ENCODE measurements at regions not wholly inside any gene's neighbourhood (a gene's known extent, or its start where the extent isn't known, plus 50 kb on each side); places are given as distances from the start of the nearest gene placed in this dataset.

DNA sequence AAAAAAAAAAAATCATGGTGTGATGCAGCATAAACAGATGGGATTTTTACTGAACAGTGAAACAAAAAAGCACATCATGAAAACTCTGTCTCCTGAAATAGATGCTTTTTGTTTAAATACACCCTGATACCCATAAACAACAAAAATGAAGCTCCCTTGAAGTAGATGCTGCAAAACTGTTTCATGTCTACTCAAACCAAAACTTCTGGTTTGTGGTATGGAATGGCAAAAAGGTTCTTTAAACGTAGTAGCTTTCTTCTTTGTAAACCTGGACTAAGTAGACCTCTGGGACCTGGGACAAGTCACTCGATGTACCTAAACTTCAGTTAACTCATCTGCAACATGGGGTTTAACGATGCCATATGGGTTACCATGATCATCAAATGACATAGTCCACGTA is 64.4 kb upstream of the RAPH1 start:
- Histone ChIP-seq H3K27ac (ENCODE audit: insufficient read depth in 1 of 2, low read depth in 1 of 2, low read length in 2 of 2, poor library complexity in 1 of 2, severe bottlenecking in 2 of 2) (no peak overlapping the region), H3K27me3 (replicated peaks in 2 of 5; ENCODE audit: control insufficient read depth in 4 of 5, insufficient read depth in 5 of 5, low read length in 4 of 5) (no peaks in the 10 kb centered on the region), H3K4me3 (ENCODE audit: control insufficient read depth in 1 of 7, extremely low read depth in 1 of 7, insufficient read depth in 4 of 7, low read depth in 2 of 7, low read length in 6 of 7) (no peak overlapping the region), H3K9me3 (ENCODE audit: control extremely low read depth in 1 of 5, control insufficient read depth in 4 of 5, insufficient read depth in 2 of 5, low read depth in 1 of 5, low read length in 4 of 5) (no peaks in the 10 kb centered on the region), H3K4me1 (ENCODE audit: control extremely low read depth in 1 of 4, control insufficient read depth in 4 of 4, insufficient read depth in 4 of 4, low read length in 3 of 4) (peaks cover 0 to 7% (median 0%) of the 10 kb centered on the region in 4 experiments), H3K36me3 (ENCODE audit: control insufficient read depth in 4 of 4, insufficient read depth in 4 of 4, low read length in 3 of 4) (no peaks in the 10 kb centered on the region)
- CTCF ChIA-PET, result interaction anchor here (0.6 kb wide), 1 partner anchor 118 kb away, joined by 3 read pairs; no protein-coding TSS in a partner anchor
- POLR2A ChIA-PET, result no interaction called here
- no peak for DNase-seq
- 96% methylated on average over 4 of the region's 4 CpGs for WGBS (ENCODE audit: insufficient coverage)

DNA sequence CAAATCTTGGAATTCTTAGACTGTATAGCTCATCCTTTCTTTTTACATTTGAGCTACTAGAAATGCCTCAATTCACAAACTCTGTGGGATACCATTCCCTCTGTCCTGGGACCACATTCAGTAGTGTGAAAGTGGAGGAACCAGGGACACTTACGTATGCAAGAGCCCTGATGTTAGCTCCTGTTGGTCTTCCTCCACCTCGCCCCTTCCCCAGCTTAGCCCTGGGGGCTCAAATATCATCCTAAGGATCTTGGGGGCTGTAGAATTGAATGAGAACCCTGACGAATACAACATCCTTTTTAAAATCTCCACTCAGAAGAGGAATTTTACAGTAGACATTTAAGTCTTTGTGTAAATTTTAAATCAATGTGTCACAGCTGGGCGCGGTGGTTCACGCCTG is 65.2 kb upstream of the RAPH1 start:
- POLR2A ChIA-PET, result no interaction called here

DNA sequence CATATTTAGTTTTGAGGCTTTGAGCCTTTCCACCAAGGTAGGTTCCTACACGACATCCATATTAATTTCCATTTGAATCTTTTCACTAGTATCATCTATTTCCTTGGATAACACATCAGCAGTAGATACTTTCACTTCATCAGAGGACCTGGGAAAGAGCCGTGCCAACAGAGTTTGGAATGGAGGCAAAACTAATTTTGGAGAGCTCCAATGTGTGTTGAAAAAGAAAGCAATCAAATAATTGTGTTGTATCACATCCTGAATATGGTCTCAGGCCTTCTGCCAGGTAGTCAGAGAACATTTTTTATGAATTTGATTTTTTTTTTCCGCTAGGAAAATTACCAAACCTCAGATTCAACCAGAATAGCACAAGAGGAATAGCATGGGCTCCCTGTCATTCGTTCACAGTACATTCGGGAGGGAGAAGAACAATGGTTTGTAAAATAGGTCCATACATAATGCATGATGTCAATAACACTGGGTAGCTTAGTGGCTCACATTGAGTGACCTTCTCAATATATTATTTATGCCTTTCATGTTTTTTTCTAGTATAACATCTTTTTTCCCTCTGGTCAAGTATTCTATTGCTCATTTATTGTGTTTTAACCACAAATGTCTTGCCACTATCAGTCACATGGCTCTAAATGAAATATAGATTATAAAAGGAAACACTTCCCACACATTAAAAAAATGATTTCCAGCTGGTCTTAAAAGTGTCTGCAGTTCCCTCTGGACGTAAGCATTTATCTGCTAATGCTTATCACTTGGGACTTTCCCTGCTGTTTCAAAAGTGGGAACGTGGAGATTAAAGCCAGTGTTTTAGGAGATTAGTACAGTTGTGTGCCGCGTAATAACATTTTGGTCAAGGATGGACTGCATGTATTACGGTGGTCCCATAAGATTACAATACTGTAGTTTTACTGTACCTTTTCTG is 68.6 kb upstream of the RAPH1 start:
- CTCF ChIA-PET, result no interaction called here
- POLR2A ChIA-PET, result interaction anchor here (0.6 kb wide), 1 partner anchor 111 kb away, joined by 3 read pairs; no protein-coding TSS in a partner anchor

More for the DNA sequence above, 65.2 kb upstream of the RAPH1 start:
- Histone ChIP-seq H3K36me3 (ENCODE audit: control insufficient read depth in 4 of 4, insufficient read depth in 4 of 4, low read length in 3 of 4) (no peaks in the 10 kb centered on the region), H3K4me3 (ENCODE audit: control insufficient read depth in 1 of 7, extremely low read depth in 1 of 7, insufficient read depth in 4 of 7, low read depth in 2 of 7, low read length in 6 of 7) (no peak overlapping the region), H3K9me3 (ENCODE audit: control extremely low read depth in 1 of 5, control insufficient read depth in 4 of 5, insufficient read depth in 2 of 5, low read depth in 1 of 5, low read length in 4 of 5) (no peaks in the 10 kb centered on the region), H3K27ac (ENCODE audit: insufficient read depth in 1 of 2, low read depth in 1 of 2, low read length in 2 of 2, poor library complexity in 1 of 2, severe bottlenecking in 2 of 2) (no peak overlapping the region), H3K27me3 (replicated peaks in 2 of 5; ENCODE audit: control insufficient read depth in 4 of 5, insufficient read depth in 5 of 5, low read length in 4 of 5) (no peaks in the 10 kb centered on the region), H3K4me1 (ENCODE audit: control extremely low read depth in 1 of 4, control insufficient read depth in 4 of 4, insufficient read depth in 4 of 4, low read length in 3 of 4) (peaks cover 0 to 7% (median 0%) of the 10 kb centered on the region in 4 experiments)
- DNase-seq, result no peak
- CTCF ChIA-PET, result no interaction called here
- 97% methylated on average over 5 of the region's 6 CpGs for WGBS (ENCODE audit: insufficient coverage)

DNA sequence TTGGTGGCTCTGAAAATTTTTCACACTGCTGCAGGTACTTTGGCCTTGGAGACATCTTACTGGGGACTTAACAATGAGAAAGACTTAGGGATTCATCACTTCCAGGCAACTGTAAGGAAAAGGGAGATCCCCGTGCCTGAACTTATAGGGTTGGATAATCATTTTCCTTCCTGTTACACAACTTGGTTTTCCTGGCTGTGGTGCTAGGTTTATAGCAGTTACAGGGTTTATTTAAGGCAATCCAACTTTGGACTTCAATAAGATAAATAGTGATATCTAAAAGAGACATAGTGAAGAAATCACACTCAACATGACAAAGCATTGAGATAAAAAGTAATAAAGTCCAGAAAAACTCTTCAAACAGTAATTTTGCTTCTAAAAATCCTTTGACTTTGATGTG is 70.2 kb upstream of the RAPH1 start:
- CTCF ChIA-PET, result no interaction called here
- Histone ChIP-seq H3K36me3 (ENCODE audit: control insufficient read depth in 4 of 4, insufficient read depth in 4 of 4, low read length in 3 of 4) (no peaks in the 10 kb centered on the region), H3K9me3 (ENCODE audit: control extremely low read depth in 1 of 5, control insufficient read depth in 4 of 5, insufficient read depth in 2 of 5, low read depth in 1 of 5, low read length in 4 of 5) (no peaks in the 10 kb centered on the region), H3K27ac (ENCODE audit: insufficient read depth in 1 of 2, low read depth in 1 of 2, low read length in 2 of 2, poor library complexity in 1 of 2, severe bottlenecking in 2 of 2) (no peak overlapping the region), H3K4me3 (ENCODE audit: control insufficient read depth in 1 of 7, extremely low read depth in 1 of 7, insufficient read depth in 4 of 7, low read depth in 2 of 7, low read length in 6 of 7) (no peak overlapping the region), H3K27me3 (replicated peaks in 2 of 5; ENCODE audit: control insufficient read depth in 4 of 5, insufficient read depth in 5 of 5, low read length in 4 of 5) (no peaks in the 10 kb centered on the region), H3K4me1 (ENCODE audit: control extremely low read depth in 1 of 4, control insufficient read depth in 4 of 4, insufficient read depth in 4 of 4, low read length in 3 of 4) (no peaks in the 10 kb centered on the region)
- POLR2A ChIA-PET, result no interaction called here
- DNase-seq, result no peak
- WGBS (ENCODE audit: insufficient coverage), result no CpG with 5 or more reads among the region's 1 CpG

More for the DNA sequence above, 68.6 kb upstream of the RAPH1 start:
- Histone ChIP-seq H3K9me3 (ENCODE audit: control extremely low read depth in 1 of 5, control insufficient read depth in 4 of 5, insufficient read depth in 2 of 5, low read depth in 1 of 5, low read length in 4 of 5) (no peaks in the 10 kb centered on the region), H3K27ac (ENCODE audit: insufficient read depth in 1 of 2, low read depth in 1 of 2, low read length in 2 of 2, poor library complexity in 1 of 2, severe bottlenecking in 2 of 2) (no peak overlapping the region), H3K36me3 (ENCODE audit: control insufficient read depth in 4 of 4, insufficient read depth in 4 of 4, low read length in 3 of 4) (no peaks in the 10 kb centered on the region), H3K4me3 (ENCODE audit: control insufficient read depth in 1 of 7, extremely low read depth in 1 of 7, insufficient read depth in 4 of 7, low read depth in 2 of 7, low read length in 6 of 7) (no peak overlapping the region), H3K27me3 (replicated peaks in 2 of 5; ENCODE audit: control insufficient read depth in 4 of 5, insufficient read depth in 5 of 5, low read length in 4 of 5) (no peaks in the 10 kb centered on the region), H3K4me1 (ENCODE audit: control extremely low read depth in 1 of 4, control insufficient read depth in 4 of 4, insufficient read depth in 4 of 4, low read length in 3 of 4) (no peaks in the 10 kb centered on the region)
- DNase-seq, result no peak
- WGBS (ENCODE audit: insufficient coverage), result 83% methylated on average over 6 of the region's 10 CpGs

DNA sequence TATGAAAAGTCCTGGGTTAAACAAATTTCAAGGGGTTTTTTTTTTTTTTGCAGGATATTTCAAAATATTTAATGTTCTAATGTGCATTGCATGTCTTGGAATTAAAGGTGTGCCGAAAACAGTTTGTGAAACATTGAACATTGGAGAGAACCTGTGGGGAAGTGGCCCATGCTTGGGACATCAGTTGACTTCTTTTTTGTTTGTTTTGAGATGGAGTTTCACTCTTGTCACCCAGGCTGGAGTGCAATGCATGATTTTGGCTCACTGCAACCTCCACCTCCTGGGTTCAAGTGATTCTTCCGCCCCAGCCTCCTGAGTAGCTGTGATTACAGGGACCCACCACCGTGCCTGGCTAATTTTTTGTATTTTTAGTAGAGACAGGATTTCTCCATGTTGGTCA is 71.0 kb upstream of the RAPH1 start:
- H3K4me1 ChIP-seq (ENCODE audit: control extremely low read depth in 1 of 4, control insufficient read depth in 4 of 4, insufficient read depth in 4 of 4, low read length in 3 of 4), result no peaks in the 10 kb centered on the region
- no peaks in the 10 kb centered on the region for H3K9me3 ChIP-seq (ENCODE audit: control extremely low read depth in 1 of 5, control insufficient read depth in 4 of 5, insufficient read depth in 2 of 5, low read depth in 1 of 5, low read length in 4 of 5)
- CTCF ChIA-PET, result no interaction called here
- H3K27me3 ChIP-seq (replicated peaks in 2 of 5; ENCODE audit: control insufficient read depth in 4 of 5, insufficient read depth in 5 of 5, low read length in 4 of 5), result no peaks in the 10 kb centered on the region
- H3K4me3 ChIP-seq (ENCODE audit: control insufficient read depth in 1 of 7, extremely low read depth in 1 of 7, insufficient read depth in 4 of 7, low read depth in 2 of 7, low read length in 6 of 7), result no peak overlapping the region
- H3K27ac ChIP-seq (ENCODE audit: insufficient read depth in 1 of 2, low read depth in 1 of 2, low read length in 2 of 2, poor library complexity in 1 of 2, severe bottlenecking in 2 of 2), result no peak overlapping the region
- DNase-seq, result no peak
- H3K36me3 ChIP-seq (ENCODE audit: control insufficient read depth in 4 of 4, insufficient read depth in 4 of 4, low read length in 3 of 4), result no peaks in the 10 kb centered on the region
- WGBS (ENCODE audit: insufficient coverage), result 67% methylated on average over 3 of the region's 3 CpGs
- POLR2A ChIA-PET, result no interaction called here

DNA sequence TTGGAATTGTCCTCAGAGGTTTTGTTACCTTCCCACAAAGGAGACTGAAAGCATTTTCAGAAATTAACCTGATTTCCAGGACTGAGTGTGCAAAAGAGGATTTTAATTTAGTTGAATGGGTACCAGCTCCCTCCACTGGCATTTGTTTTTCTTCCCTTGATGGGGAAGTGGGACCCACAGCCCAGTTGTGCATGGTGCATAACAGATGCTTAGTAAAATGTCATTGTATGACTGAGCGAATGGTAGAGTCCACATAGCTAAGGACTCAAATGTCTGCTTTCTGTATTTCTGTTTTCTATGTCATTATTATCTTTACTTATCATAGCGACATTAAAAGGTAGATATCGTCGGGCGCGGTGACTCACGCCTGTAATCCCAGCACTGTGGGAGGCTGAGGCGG is 75.5 kb upstream of the RAPH1 start:
- DNase-seq, result no peak
- Histone ChIP-seq H3K27ac (ENCODE audit: insufficient read depth in 1 of 2, low read depth in 1 of 2, low read length in 2 of 2, poor library complexity in 1 of 2, severe bottlenecking in 2 of 2) (no peak overlapping the region), H3K4me1 (ENCODE audit: control extremely low read depth in 1 of 4, control insufficient read depth in 4 of 4, insufficient read depth in 4 of 4, low read length in 3 of 4) (no peaks in the 10 kb centered on the region), H3K9me3 (ENCODE audit: control extremely low read depth in 1 of 5, control insufficient read depth in 4 of 5, insufficient read depth in 2 of 5, low read depth in 1 of 5, low read length in 4 of 5) (no peaks in the 10 kb centered on the region), H3K36me3 (ENCODE audit: control insufficient read depth in 4 of 4, insufficient read depth in 4 of 4, low read length in 3 of 4) (no peaks in the 10 kb centered on the region), H3K4me3 (ENCODE audit: control insufficient read depth in 1 of 7, extremely low read depth in 1 of 7, insufficient read depth in 4 of 7, low read depth in 2 of 7, low read length in 6 of 7) (no peak overlapping the region), H3K27me3 (replicated peaks in 2 of 5; ENCODE audit: control insufficient read depth in 4 of 5, insufficient read depth in 5 of 5, low read length in 4 of 5) (no peaks in the 10 kb centered on the region)
- ChIA-PET CTCF (no interaction called here), POLR2A (interaction anchor here (0.6 kb wide), 1 partner anchor 1186 kb away, joined by 3 read pairs; no protein-coding TSS in a partner anchor)
- 98% methylated on average over 7 of the region's 8 CpGs for WGBS (ENCODE audit: insufficient coverage)

DNA sequence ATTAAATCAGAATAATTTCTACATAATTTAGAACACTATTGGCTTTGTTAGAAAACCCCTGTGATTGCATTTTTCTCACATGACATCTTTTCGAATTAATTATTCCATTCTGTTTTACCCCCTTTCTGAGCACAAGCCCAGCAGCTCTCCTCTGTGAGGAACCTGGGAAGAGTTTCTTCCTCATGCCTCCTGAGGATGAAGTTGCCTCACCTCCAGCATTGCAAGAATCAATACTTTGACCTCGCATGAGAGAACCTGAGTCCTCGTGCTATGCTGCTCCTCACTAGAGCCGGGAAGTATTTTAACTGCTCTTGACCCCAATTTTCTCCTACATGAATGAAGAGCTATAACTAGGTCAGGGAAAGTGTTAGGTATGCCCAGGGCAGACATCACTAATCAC is 77.1 kb upstream of the RAPH1 start:
- 94% methylated on average over 4 of the region's 4 CpGs for WGBS (ENCODE audit: insufficient coverage)
- Histone ChIP-seq H3K9me3 (ENCODE audit: control extremely low read depth in 1 of 5, control insufficient read depth in 4 of 5, insufficient read depth in 2 of 5, low read depth in 1 of 5, low read length in 4 of 5) (no peaks in the 10 kb centered on the region), H3K4me3 (ENCODE audit: control insufficient read depth in 1 of 7, extremely low read depth in 1 of 7, insufficient read depth in 4 of 7, low read depth in 2 of 7, low read length in 6 of 7) (no peak overlapping the region), H3K36me3 (ENCODE audit: control insufficient read depth in 4 of 4, insufficient read depth in 4 of 4, low read length in 3 of 4) (no peaks in the 10 kb centered on the region), H3K27me3 (replicated peaks in 2 of 5; ENCODE audit: control insufficient read depth in 4 of 5, insufficient read depth in 5 of 5, low read length in 4 of 5) (no peaks in the 10 kb centered on the region), H3K4me1 (ENCODE audit: control extremely low read depth in 1 of 4, control insufficient read depth in 4 of 4, insufficient read depth in 4 of 4, low read length in 3 of 4) (no peaks in the 10 kb centered on the region), H3K27ac (ENCODE audit: insufficient read depth in 1 of 2, low read depth in 1 of 2, low read length in 2 of 2, poor library complexity in 1 of 2, severe bottlenecking in 2 of 2) (no peak overlapping the region)
- POLR2A ChIA-PET, result no interaction called here
- CTCF ChIA-PET, result interaction anchor here (1.0 kb wide), 1 partner anchor 201 kb away, joined by 3 read pairs; no protein-coding TSS in a partner anchor
- DNase-seq, result no peak

Measured in common myeloid progenitor, CD34-positive (primary cell).